HCT116 (cell line): ENCODE measurements at regions not wholly inside any gene's neighbourhood (a gene's known extent, or its start where the extent isn't known, plus 50 kb on each side); places are given as distances from the start of the nearest gene placed in this dataset.

ENCODE experiments used
- ATAC-seq: fragments of 200-7000 bp; cut with Tn5 transposase; 2 replicates; pipeline ENCODE4 v1.9.1; 2020; ENCODE audit warnings: mild to moderate bottlenecking, moderate library complexity
- BruUV-seq: library from RNA; stranded (reverse); fragments of 400-500 nt; replicated peaks from 2 replicates; lab custom pipeline; 2021; lab: Mats Ljungman, UMichigan
- CTCF ChIA-PET: fragments of 300-600 bp; sonication (Branson Sonifier 250); formaldehyde crosslinking; loops from one replicate; lab custom pipeline; 2021; ENCODE audit warnings: antibody characterized with exemption; lab: Charles Lee
- POLR2A ChIA-PET: fragments of 300-600, 350-600 bp; sonication (Branson Sonifier 250); formaldehyde crosslinking; loops from one replicate; lab custom pipeline; 2021; ENCODE audit warnings: antibody characterized with exemption; lab: Charles Lee
- RAD21 ChIA-PET, 2 experiments: fragments of 300-600 bp; sonication (Branson Sonifier 250); formaldehyde crosslinking; loops; one replicate each; lab custom pipeline; 2023; ENCODE audit warnings: low total read pairs in 2 of 2; ENCODE audit not compliant: uncharacterized antibody in 2 of 2, unreplicated experiment in 2 of 2, low non-redundant PET in 1 of 2; lab: Charles Lee
- DNase-seq: peaks from one replicate; pipeline ENCODE4 v3.0.0-alpha.2; 2010; ENCODE audit warnings: low read depth, low spot score
- H2AFZ ChIP-seq: fragments of 200-600 bp; shearing (Covaris generic), sonication (generic); 2 replicates; pipeline ENCODE4 v1.6.1; 2017; ENCODE audit warnings: low read depth, mixed run types, mixed read lengths, antibody characterized with exemption, low read length; ENCODE audit not compliant: poor library complexity, severe bottlenecking
- H3K27ac ChIP-seq: 2 replicates; pipeline ENCODE4 v1.5.1; 2012; ENCODE audit warnings: low read depth, low read length
- H3K27me3 ChIP-seq: fragments of 200-600 bp; sonication (generic); 2 replicates; pipeline ENCODE4 v1.6.1; 2016; ENCODE audit warnings: mixed run types, low read length, mixed read lengths; ENCODE audit not compliant: insufficient read depth
- H3K36me3 ChIP-seq, 2 experiments: fragments of 200-500 bp in 1 of 2; fragments of 200-600 bp in 1 of 2; sonication (Bioruptor generic) in 1 of 2; sonication (generic) in 1 of 2; 2 replicates each; pipeline versions ENCODE4 v1.5.1 to v1.6.1; 2014 to 2016; ENCODE audit warnings: low read length in 2 of 2, inconsistent platforms in 1 of 2, mixed read lengths in 1 of 2, mixed run types in 1 of 2; ENCODE audit not compliant: insufficient read depth in 2 of 2, control insufficient read depth in 1 of 2
- H3K4me1 ChIP-seq, 2 experiments: fragments of 200-600 bp in 1 of 2; sonication (generic) in 1 of 2; 2 replicates each; pipeline versions ENCODE4 v1.5.1 to v1.6.1; 2012 to 2017; ENCODE audit warnings: low read length in 2 of 2, inconsistent platforms in 1 of 2, mild to moderate bottlenecking in 1 of 2, mixed read lengths in 1 of 2, mixed run types in 1 of 2, moderate library complexity in 1 of 2; ENCODE audit not compliant: insufficient read depth in 2 of 2, control insufficient read depth in 1 of 2
- H3K4me2 ChIP-seq: fragments of 200-600 bp; sonication (generic); 2 replicates; pipeline ENCODE4 v1.6.1; 2017; ENCODE audit warnings: mixed run types, low read length, mixed read lengths
- H3K4me3 ChIP-seq, 2 experiments: fragments of 200-600 bp in 1 of 2; sonication (generic) in 1 of 2; replicated peaks in 1 of 2; 2 replicates each; pipeline ENCODE4 v1.5.1; 2011 to 2016; ENCODE audit warnings: low read length in 2 of 2, control low read depth in 1 of 2, low read depth in 1 of 2, mild to moderate bottlenecking in 1 of 2, mixed read lengths in 1 of 2, mixed run types in 1 of 2
- H3K79me2 ChIP-seq: fragments of 200-600 bp; sonication (generic); 2 replicates; pipeline ENCODE4 v1.6.1; 2017; ENCODE audit warnings: mild to moderate bottlenecking, mixed run types, low read length, moderate library complexity, mixed read lengths; ENCODE audit not compliant: insufficient read depth
- H3K9ac ChIP-seq: fragments of 200-600 bp; sonication (generic); 2 replicates; pipeline ENCODE4 v1.6.1; 2016; ENCODE audit warnings: low read length, mixed read lengths
- H3K9me2 ChIP-seq: fragments of 200-600 bp; sonication (generic), shearing (Covaris generic); 2 replicates; pipeline ENCODE4 v1.6.1; 2017; ENCODE audit warnings: mixed run types, mild to moderate bottlenecking, moderate library complexity; ENCODE audit not compliant: insufficient read depth
- H3K9me3 ChIP-seq, 2 experiments: fragments of 200-500 bp in 1 of 2; fragments of 200-600 bp in 1 of 2; sonication (Bioruptor generic) in 1 of 2; sonication (generic) in 1 of 2; 2 replicates each; pipeline ENCODE4 v1.6.1; 2014 to 2017; ENCODE audit warnings: low read length in 2 of 2, mixed read lengths in 2 of 2, inconsistent platforms in 1 of 2, low read depth in 1 of 2, mild to moderate bottlenecking in 1 of 2, mixed run types in 1 of 2, moderate library complexity in 1 of 2; ENCODE audit not compliant: control insufficient read depth in 1 of 2, insufficient read depth in 1 of 2
- H4K20me1 ChIP-seq: fragments of 200-600 bp; sonication (generic), shearing (Covaris generic); 2 replicates; pipeline ENCODE4 v1.6.1; 2017; ENCODE audit warnings: mixed run types, mild to moderate bottlenecking, moderate library complexity; ENCODE audit not compliant: insufficient read depth
- CBX3 ChIP-seq: IDR thresholded peaks from 2 replicates; pipeline ENCODE4 v1.6.1; 2012; ENCODE audit warnings: low read depth
- EGR1 ChIP-seq: IDR thresholded peaks from 2 replicates; pipeline ENCODE4 v1.6.1; 2012; ENCODE audit warnings: low read depth
- FOSL1 ChIP-seq: IDR thresholded peaks from 2 replicates; pipeline ENCODE4 v1.6.1; 2012; ENCODE audit warnings: low read depth
- JUND ChIP-seq: IDR thresholded peaks from 2 replicates; pipeline ENCODE4 v1.6.1; 2012
- POLR2AphosphoS5 ChIP-seq: IDR thresholded peaks from 2 replicates; pipeline ENCODE4 v1.6.1; 2011; ENCODE audit warnings: mild to moderate bottlenecking, low read depth, low read length, moderate library complexity
- YY1 ChIP-seq: IDR thresholded peaks from 2 replicates; pipeline ENCODE4 v1.6.1; 2011; ENCODE audit warnings: low read length, low read depth, moderate library complexity, mild to moderate bottlenecking; ENCODE audit not compliant: insufficient replicate concordance; ENCODE audit errors: extremely low read depth
- ZBTB33 ChIP-seq: IDR thresholded peaks from 2 replicates; pipeline ENCODE4 v1.6.1; 2011; ENCODE audit warnings: mild to moderate bottlenecking, low read length, moderate library complexity; ENCODE audit not compliant: insufficient replicate concordance; ENCODE audit errors: extremely low read depth
- ZNF274 ChIP-seq: fragments of 200-500 bp; sonication (Bioruptor generic); IDR thresholded peaks from 2 replicates; pipeline ENCODE4 v1.6.1; 2014; ENCODE audit warnings: mild to moderate bottlenecking, low read depth, low read length, inconsistent platforms
- intact Hi-C: fragments of 100-400 bp; cut with micrococcal nuclease; formaldehyde crosslinking; loops from 2 replicates; pipeline ENCODE4 v1.10.0; 2022

GRCh38 chr5:126707080-126707479, 69.9 kb upstream of the LMNB1 start (continued):
- TF ChIP-seq ZBTB33 (no peak), ZNF274 (no peak), YY1 (no peak), JUND (no peak), POLR2AphosphoS5 (no peak)

GRCh38 chr5:126715765-126716164, 61.2 kb upstream of the LMNB1 start:
- no peaks in the 10 kb centered on the region for H3K79me2 ChIP-seq
- H3K4me3 ChIP-seq: no peak overlapping the region
- ATAC-seq: no peak
- H3K4me2 ChIP-seq: no peak overlapping the region
- H3K4me1 ChIP-seq: no peaks in the 10 kb centered on the region
- no peaks in the 10 kb centered on the region for H3K27me3 ChIP-seq
- DNase-seq: no peak
- ChIA-PET RAD21 (no interaction called here), POLR2A (no interaction called here), CTCF (no interaction called here)
- intact Hi-C loops: no loop called here
- no peak overlapping the region for H3K9ac ChIP-seq
- BruUV-seq: no TSS peak
- no peaks in the 10 kb centered on the region for H3K9me2 ChIP-seq
- H4K20me1 ChIP-seq: no peaks in the 10 kb centered on the region
- no peak overlapping the region for H2AFZ ChIP-seq
- no peak for TF ChIP-seq EGR1
- no peak for TF ChIP-seq FOSL1
- TF ChIP-seq CBX3: no peak
- no peak for TF ChIP-seq ZNF274
- no peak overlapping the region for H3K27ac ChIP-seq
- H3K36me3 ChIP-seq: no peaks in the 10 kb centered on the region
- no peaks in the 10 kb centered on the region for H3K9me3 ChIP-seq
